Loucy (cell line): ENCODE measurements at regions not wholly inside any gene's neighbourhood (a gene's known extent, or its start where the extent isn't known, plus 50 kb on each side); places are given as distances from the start of the nearest gene placed in this dataset.

ENCODE experiments used
- H2AFZ ChIP-seq: fragments of 200-600 bp; sonication (generic); 2 replicates; pipeline ENCODE4 v1.6.0; 2016; ENCODE audit warnings: antibody characterized with exemption, mild to moderate bottlenecking, low read length, moderate library complexity
- H3F3A ChIP-seq: fragments of 200-600 bp; 2 replicates; pipeline ENCODE4 v1.6.0; 2016; ENCODE audit warnings: antibody characterized with exemption, low read depth, mild to moderate bottlenecking
- H3K27me3 ChIP-seq: fragments of 200-600 bp; sonication (generic); 2 replicates; pipeline ENCODE4 v1.6.1; 2014; ENCODE audit warnings: low read length, mild to moderate bottlenecking; ENCODE audit not compliant: insufficient read depth, poor library complexity, severe bottlenecking
- H3K36me3 ChIP-seq: fragments of 200-600 bp; sonication (generic); 2 replicates; pipeline ENCODE4 v1.6.1; 2016; ENCODE audit warnings: low read length; ENCODE audit not compliant: insufficient read depth
- H3K4me1 ChIP-seq: fragments of 200-600 bp; sonication (generic); 2 replicates; pipeline ENCODE4 v1.5.1; 2014; ENCODE audit warnings: low read length, mild to moderate bottlenecking; ENCODE audit not compliant: insufficient read depth, poor library complexity, severe bottlenecking
- H3K4me2 ChIP-seq: fragments of 200-600 bp; sonication (generic); 2 replicates; pipeline ENCODE4 v1.6.0; 2014; ENCODE audit warnings: antibody characterized with exemption, low read length, low read depth, mild to moderate bottlenecking; ENCODE audit not compliant: poor library complexity, severe bottlenecking
- H3K4me3 ChIP-seq: fragments of 200-600 bp; sonication (generic); 2 replicates; pipeline ENCODE4 v1.5.1; 2014; ENCODE audit warnings: low read length, mild to moderate bottlenecking, mixed read lengths; ENCODE audit not compliant: poor library complexity, severe bottlenecking
- H3K79me2 ChIP-seq: fragments of 200-600 bp; sonication (generic); 2 replicates; pipeline ENCODE4 v1.6.1; 2014; ENCODE audit warnings: low read length; ENCODE audit not compliant: insufficient read depth
- H3K9ac ChIP-seq: fragments of 200-600 bp; sonication (generic); 2 replicates; pipeline ENCODE4 v1.6.0; 2014; ENCODE audit warnings: mild to moderate bottlenecking, low read depth, low read length, moderate library complexity; ENCODE audit not compliant: poor library complexity, severe bottlenecking
- H3K9me2 ChIP-seq: fragments of 200-600 bp; sonication (generic); replicated peaks from 2 replicates; pipeline ENCODE4 v1.6.1; 2016; ENCODE audit warnings: low read depth, low read length, mixed read lengths
- H3K9me3 ChIP-seq: fragments of 200-600 bp; sonication (generic); 2 replicates; pipeline ENCODE4 v1.6.1; 2014; ENCODE audit warnings: mild to moderate bottlenecking, antibody characterized with exemption, low read length, low read depth; ENCODE audit not compliant: insufficient read depth
- H4K20me1 ChIP-seq: fragments of 200-600 bp; sonication (generic); 2 replicates; pipeline ENCODE4 v1.6.0; 2014; ENCODE audit warnings: antibody characterized with exemption, low read length, mild to moderate bottlenecking; ENCODE audit not compliant: insufficient read depth, poor library complexity, severe bottlenecking
- EZH2phosphoT487 ChIP-seq: fragments of 200-600 bp; IDR thresholded peaks from 2 replicates; pipeline ENCODE4 v1.6.1; 2018; ENCODE audit warnings: antibody characterized with exemption, mild to moderate bottlenecking, moderate library complexity, borderline replicate concordance
- TF ChIP-seq, protein P1 (sequence below): fragments of 200-600 bp; sonication (generic); conservative IDR thresholded peaks from 2 replicates; pipeline ENCODE4 v1.5.1; 2014; ENCODE audit warnings: mild to moderate bottlenecking, antibody characterized with exemption, low read length

DNA sequence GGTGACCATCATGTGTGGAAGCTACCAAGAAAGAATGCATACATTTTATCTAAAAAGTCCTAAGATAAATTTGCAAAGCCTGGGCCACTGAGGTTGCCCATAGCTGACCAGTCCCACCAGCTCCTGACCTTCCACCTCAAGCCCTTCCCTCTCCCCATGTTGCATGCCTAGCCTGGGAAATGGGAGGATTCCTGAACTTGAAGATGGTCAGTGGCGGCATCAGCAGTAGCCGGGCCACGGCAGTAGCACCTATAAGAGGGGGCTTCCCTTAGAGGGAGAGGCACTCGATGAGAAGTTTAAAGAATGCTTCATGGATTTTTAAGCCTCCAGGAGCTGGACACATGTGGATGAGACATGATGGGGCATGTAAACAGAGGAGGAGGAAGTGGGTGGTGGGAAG lies 172.1 kb downstream of the KLF13 start:
- Histone ChIP-seq H3K9me3 (no peaks in the 10 kb centered on the region), H3K4me1 (no peaks in the 10 kb centered on the region), H3K36me3 (no peaks in the 10 kb centered on the region), H3K9ac (no peak overlapping the region), H3F3A (no peaks in the 10 kb centered on the region), H4K20me1 (no peaks in the 10 kb centered on the region), H3K27me3 (no peaks in the 10 kb centered on the region), H2AFZ (no peak overlapping the region), H3K4me2 (no peak overlapping the region), H3K4me3 (no peak overlapping the region), H3K9me2 (no peaks in the 10 kb centered on the region), H3K79me2 (no peaks in the 10 kb centered on the region)
- TF ChIP-seq EZH2phosphoT487 = no peak

GRCh38 chr15:31499236-31499952 lies 172.8 kb downstream of the KLF13 start:
- H3K4me2 ChIP-seq = no peak overlapping the region
- no peaks in the 10 kb centered on the region for H3F3A ChIP-seq

DNA sequence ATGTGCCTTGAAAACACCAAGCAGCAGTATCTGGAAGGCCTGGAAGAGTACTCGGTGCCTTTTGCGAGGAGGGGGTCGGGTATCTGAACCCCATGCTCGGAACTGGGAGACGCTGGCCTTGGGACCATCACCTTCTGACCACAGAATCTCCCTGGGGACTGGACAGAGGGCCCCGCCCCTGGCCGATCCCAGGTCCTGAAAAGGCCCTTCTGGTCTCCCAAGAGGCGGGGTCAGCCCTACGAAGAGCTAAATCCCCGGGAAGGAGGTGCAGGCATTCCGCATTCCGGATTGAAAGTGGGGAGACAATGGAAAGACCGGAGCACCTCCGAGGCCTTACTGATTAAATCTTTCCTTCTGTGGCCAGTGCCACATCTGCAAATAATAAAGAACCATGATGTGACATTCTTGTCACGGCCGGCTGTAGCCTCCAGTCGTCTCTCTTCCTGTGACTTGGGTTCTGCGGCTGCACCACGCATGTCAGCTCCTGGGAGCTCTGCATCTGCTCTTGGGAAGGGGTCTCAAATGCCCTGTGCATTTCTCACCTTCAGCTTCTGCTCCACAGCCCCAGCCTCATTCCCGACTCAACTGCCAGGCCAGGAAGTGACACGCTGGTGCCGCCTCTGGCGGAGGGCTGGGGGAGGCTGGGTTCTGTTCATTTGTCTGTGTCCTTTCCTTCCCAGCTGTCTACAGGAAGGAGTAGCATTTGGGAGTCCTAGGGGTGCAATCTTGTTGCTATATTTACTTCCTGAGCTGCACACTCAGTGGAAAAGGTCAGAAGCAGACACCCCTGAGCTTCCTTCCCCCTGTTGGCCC lies 173.5 kb downstream of the KLF13 start:
- Histone ChIP-seq H4K20me1 (no peaks in the 10 kb centered on the region), H3K4me3 (no peak overlapping the region), H2AFZ (peak overlapping the region; percentile 62; the same call in 1 of the 2 replicates), H3K4me1 (no peaks in the 10 kb centered on the region), H3K79me2 (no peaks in the 10 kb centered on the region), H3K4me2 (no peak overlapping the region), H3K9me2 (no peaks in the 10 kb centered on the region), H3K27me3 (no peaks in the 10 kb centered on the region), H3K36me3 (no peaks in the 10 kb centered on the region), H3K9me3 (no peaks in the 10 kb centered on the region), H3K9ac (no peak overlapping the region), H3F3A (no peaks in the 10 kb centered on the region)
- TF ChIP-seq EZH2phosphoT487 = no peak

More at GRCh38 chr15:31499236-31499952, 172.8 kb downstream of the KLF13 start:
- no peaks in the 10 kb centered on the region for H3K36me3 ChIP-seq
- no peak for TF ChIP-seq EZH2phosphoT487
- TF ChIP-seq, protein P1, sequence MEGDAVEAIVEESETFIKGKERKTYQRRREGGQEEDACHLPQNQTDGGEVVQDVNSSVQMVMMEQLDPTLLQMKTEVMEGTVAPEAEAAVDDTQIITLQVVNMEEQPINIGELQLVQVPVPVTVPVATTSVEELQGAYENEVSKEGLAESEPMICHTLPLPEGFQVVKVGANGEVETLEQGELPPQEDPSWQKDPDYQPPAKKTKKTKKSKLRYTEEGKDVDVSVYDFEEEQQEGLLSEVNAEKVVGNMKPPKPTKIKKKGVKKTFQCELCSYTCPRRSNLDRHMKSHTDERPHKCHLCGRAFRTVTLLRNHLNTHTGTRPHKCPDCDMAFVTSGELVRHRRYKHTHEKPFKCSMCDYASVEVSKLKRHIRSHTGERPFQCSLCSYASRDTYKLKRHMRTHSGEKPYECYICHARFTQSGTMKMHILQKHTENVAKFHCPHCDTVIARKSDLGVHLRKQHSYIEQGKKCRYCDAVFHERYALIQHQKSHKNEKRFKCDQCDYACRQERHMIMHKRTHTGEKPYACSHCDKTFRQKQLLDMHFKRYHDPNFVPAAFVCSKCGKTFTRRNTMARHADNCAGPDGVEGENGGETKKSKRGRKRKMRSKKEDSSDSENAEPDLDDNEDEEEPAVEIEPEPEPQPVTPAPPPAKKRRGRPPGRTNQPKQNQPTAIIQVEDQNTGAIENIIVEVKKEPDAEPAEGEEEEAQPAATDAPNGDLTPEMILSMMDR = no peak; the same call in 1 of the 2 replicates
- H2AFZ ChIP-seq = no peak overlapping the region
- no peaks in the 10 kb centered on the region for H3K9me3 ChIP-seq
- no peak overlapping the region for H3K9ac ChIP-seq
- no peaks in the 10 kb centered on the region for H3K27me3 ChIP-seq
- H3K79me2 ChIP-seq = no peaks in the 10 kb centered on the region
- no peaks in the 10 kb centered on the region for H3K9me2 ChIP-seq
- no peak overlapping the region for H3K4me3 ChIP-seq
- no peaks in the 10 kb centered on the region for H4K20me1 ChIP-seq
- no peaks in the 10 kb centered on the region for H3K4me1 ChIP-seq

- no peaks in the 10 kb centered on the region for H3K9me2 ChIP-seq
- no peak overlapping the region for H3K4me2 ChIP-seq
- no peaks in the 10 kb centered on the region for H3K27me3 ChIP-seq
- no peaks in the 10 kb centered on the region for H3K79me2 ChIP-seq
- H3F3A ChIP-seq = no peaks in the 10 kb centered on the region
- no peaks in the 10 kb centered on the region for H4K20me1 ChIP-seq
- H3K9me3 ChIP-seq = no peaks in the 10 kb centered on the region
- H3K4me1 ChIP-seq = no peaks in the 10 kb centered on the region
- no peak overlapping the region for H3K9ac ChIP-seq
- H3K4me3 ChIP-seq = no peak overlapping the region
- no peaks in the 10 kb centered on the region for H3K36me3 ChIP-seq
- TF ChIP-seq EZH2phosphoT487 = no peak
- TF ChIP-seq, protein P1 = no peak
- peak overlapping the region; percentile 62; the same call in 1 of the 2 replicates for H2AFZ ChIP-seq
Observed at GRCh38 chr15:31500766-31501449, 174.3 kb downstream of the KLF13 start.
